KG1 (cell line): ENCODE measurements at regions not wholly inside any gene's neighbourhood (a gene's known extent, or its start where the extent isn't known, plus 50 kb on each side); places are given as distances from the start of the nearest gene placed in this dataset.
A peak's percentile ranks its signal among the peaks of the same experiment; 100 is the strongest.
"Not testable (repeated sequence)": the region's sequence is repeated elsewhere in the genome, so short reads cannot be mapped to it uniquely, and the experiment has no call there.

Experiments used
- DNase-seq: peaks from one replicate; lab custom pipeline; 2025; lab: John Stamatoyannopoulos, UW

DNA sequence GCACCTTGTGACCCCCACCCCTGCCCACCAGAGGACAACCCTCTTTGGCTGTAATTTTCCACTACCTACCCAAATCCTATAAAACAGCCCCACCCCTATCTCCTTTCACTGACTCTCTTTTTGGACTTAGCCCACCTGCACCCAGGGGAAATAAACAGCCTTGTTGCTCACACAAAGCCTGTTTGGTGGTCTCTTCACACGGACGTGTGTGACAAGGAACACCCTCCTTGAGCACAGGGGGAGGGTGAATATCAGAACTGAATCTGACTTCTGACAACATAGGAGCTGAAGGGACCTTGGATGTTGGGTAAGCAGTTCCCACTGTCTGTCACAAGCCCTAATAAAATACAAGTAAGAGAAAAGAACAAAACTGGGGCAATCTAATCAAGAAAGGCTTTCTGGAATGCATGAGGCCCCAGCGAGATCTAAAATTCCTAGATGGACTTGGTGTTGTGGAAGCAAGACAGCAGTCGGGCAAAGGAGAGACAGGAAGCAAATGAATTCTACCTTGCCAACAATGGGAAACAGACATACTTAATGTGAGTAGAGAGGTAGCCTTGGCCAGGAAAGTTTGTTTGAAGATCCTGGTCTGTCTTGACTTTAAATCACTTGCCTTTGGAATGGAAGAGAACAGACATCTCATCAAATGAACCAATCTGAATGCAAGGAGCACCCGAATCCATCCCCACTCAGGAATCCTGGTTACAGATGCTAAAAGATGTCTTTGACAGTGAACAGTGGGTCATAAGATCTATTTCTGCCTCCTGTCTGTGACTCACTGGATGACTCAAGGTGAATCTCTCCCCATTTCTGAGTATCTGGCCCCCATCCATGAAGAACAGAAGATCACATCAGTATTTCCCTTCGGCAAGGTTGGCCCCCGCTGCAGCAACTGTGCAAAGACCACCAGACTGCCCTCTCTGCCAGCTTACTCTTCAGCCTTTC, 53.3 kb downstream of the OLFML3 start:
- no peak for DNase-seq

DNA sequence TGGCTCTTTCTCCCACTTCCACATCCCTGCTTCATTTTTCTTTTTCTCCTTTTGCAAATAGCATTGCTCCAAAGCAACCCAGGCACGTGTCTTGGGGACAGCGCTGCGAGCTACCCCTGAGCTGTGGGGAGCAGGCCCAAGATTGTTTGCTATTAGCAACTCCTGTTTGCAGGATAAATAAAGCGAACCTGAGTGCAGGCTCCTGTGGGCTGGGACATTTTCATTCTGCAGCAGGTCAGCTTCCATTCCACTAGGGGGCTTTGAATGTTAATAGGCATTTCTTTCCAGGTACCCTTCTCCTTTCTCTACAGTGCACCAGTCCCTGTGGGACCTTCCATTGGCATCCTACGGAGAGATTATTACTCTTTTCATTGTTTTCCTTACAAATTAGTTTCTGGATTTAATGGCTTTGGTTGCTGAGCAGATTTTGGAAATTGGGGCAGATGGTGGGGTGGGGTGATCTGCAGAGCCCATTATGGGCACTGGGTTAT, 54.0 kb downstream of the OLFML3 start:
- peak; percentile 1 for DNase-seq

DNA sequence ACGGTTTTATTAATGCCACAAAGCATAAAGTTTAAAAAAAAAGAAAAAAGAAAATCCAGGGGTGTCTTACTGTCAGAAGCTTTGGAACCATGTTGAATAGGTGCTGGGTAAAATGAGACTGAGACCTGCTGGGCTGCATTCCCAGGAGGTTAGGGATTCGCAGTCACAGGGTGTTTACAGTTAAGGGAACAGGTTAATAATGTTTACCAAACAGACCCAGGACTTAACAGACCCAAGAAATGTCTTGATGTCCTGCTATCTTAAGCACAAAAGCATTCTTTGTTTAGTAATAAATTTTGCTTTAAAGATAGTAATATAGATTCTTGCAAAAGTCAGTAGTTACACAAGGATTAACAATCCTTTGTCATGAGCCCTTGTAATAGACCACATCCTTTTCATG, 54.7 kb downstream of the OLFML3 start:
- no peak for DNase-seq

DNA sequence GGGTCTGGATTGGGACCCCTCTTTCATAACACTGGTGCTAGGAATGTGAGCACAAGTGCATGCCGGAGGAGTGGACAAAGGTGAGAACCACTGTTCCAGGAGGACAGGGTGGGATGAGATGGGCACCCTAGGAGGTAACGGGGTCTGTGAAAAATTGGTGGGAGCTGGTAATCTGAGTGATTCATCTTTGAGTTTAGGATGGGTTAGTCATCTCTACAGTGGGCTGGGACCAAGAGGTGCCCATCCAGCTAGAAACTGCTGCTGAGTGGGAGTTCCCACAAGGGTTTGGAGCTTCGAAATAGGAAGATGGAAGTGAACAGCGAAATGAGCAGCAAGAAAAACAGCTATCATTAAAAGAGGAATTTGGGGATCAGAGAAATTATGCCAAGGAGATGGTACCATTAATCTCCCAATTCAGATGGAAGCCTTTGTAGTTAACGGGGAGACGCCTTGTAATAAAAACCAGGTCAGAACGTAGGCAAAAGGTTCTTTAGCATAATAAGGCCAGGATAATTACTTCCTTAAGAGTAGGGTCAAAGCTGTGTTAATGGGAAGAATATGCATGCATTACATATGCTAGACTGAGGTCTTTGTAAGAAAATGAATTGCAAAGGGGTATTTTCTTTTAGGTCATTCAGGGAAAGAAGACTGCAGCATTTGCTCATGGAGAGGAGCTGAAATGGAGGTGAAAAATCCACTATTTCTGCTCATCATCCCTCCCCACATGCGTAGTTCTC, 55.5 kb downstream of the OLFML3 start:
- DNase-seq, result no peak

DNA sequence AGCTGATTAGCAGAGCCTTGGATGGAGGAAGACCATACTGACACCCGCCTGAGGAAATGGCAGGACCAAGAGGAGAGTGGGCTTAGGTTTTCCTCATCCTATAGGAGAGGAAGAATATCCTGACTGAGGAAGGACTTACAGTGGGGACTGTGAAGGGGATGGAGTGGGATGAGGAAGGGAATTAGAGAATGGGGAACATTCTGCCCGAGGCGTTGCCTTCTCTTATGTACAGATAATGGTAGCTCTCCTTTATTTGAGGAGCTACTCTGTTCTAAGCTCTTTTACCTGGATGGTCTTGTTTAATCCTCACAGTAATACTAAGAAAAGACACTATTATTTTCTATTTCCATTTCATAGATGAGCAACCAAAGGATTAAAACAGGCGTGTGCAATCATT, 56.0 kb downstream of the OLFML3 start:
- no peak for DNase-seq

DNA sequence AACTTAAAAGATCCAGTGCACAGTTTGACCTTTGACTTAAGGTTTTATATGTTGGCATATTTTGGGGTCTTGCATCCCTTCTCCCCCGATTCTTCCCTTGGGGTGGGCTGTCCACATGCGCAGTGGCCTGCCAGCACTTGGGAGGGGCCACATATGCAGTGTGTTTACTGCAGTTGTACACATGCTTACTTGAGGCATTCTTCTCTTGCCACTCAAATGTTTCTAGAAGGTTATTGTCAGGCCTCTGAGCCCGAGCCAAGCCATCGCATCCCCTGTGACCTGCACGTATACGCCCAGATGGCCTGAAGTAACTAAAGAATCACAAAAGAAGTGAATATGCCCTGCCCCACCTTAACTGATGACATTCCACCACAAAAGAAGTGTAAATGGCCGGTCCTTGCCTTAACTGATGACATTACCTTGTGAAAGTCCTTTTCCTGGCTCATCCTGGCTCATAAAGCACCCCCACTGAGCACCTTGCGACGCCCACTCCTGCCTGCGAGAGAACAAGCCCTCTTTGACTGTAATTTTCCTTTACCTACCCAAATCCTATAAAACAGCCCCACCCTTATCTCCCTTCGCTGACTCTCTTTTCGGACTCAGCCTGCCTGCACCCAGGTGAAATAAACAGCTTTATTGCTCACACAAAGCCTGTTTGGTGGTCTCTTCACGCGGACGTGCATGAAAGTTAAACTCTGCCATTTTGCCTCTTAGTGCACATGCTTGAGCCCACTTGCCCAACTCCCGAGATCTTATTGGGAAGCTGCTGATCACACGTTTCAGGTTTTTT, 57.8 kb downstream of the OLFML3 start:
- not testable (repeated sequence) for DNase-seq

DNA sequence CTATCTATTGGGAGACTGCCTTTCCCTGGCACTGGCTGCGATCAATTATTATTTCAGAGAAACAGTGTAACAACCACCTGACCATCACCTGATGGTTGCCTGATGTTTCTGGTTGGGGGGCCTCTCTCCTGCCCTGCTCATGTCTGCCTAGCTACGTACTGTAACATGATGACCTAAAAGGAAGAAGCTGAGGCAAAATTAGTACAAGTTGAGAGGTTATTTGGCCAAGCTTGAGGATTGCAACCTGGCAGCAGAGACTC, 58.3 kb downstream of the OLFML3 start:
- no peak for DNase-seq

DNA sequence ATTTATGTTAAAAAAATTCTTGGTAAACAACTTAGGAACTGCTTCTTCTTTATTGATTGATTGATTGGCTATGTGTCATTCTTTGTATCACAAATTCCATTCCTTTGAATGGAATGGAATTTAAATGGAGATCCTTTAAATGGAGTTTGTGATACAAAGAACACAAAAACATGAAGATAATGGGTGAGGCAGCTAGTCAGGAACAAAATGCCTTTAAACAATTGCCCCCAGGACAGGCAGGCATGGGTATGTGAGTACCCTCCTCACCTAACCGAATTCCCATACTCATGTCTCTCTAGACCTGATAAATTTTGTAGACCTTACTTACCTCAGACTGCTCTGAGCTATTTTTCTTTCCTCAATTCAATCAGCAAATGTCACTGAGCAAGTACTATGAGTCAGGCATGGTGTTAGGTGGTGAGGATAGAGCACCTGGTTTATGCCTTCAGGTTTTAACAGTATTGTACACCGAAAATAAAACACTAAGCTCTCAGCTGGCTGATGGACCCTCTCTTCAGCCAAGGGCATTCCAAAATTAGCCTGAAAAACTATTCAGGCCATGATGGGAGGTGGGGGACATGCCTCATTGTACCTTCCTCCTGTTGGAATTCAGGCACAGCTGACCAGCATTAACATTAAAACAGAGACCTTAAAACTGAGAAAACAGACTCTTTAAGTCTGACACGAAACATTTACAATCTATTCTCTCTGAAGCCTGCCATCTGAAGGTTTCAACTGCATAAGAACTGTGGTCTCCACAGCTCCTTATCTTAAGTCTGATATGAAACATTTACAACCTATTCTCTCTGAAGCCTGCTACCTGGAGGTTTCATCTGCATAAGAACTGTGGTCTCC, 58.9 kb downstream of the OLFML3 start:
- no peak for DNase-seq
